A172 (cell line): ENCODE measurements at regions not wholly inside any gene's neighbourhood (a gene's known extent, or its start where the extent isn't known, plus 50 kb on each side); places are given as distances from the start of the nearest gene placed in this dataset.
"Not testable (repeated sequence)": the region's sequence is repeated elsewhere in the genome, so short reads cannot be mapped to it uniquely, and the experiment has no call there.

Experiments
- DNase-seq: peaks from one replicate; pipeline ENCODE4 v3.0.0-alpha.2; 2015; ENCODE audit warnings: low spot score

GRCh38 chr5:23977997-23978396, 470.6 kb downstream of the PRDM9 start:
- peak; percentile 13 for DNase-seq

GRCh38 chr5:23991406-23991805, 484.0 kb downstream of the PRDM9 start:
- no peak for DNase-seq

- DNase-seq: peak; percentile 14
These were observed 487.4 kb downstream of the PRDM9 start for GRCh38 chr5:23994581-23995370.

GRCh38 chr5:23996525-23996924, 489.1 kb downstream of the PRDM9 start:
- DNase-seq: no peak

GRCh38 chr5:24005384-24005783, 498.0 kb downstream of the PRDM9 start:
- peak; percentile 1 for DNase-seq

- DNase-seq: not testable (repeated sequence)
These were observed 510.3 kb downstream of the PRDM9 start for GRCh38 chr5:24017710-24018109.

- no peak for DNase-seq
These were observed 518.9 kb downstream of the PRDM9 start for GRCh38 chr5:24026288-24026687.

GRCh38 chr5:24042688-24043087, 535.3 kb downstream of the PRDM9 start:
- DNase-seq: no peak

- no peak for DNase-seq
These were observed 537.6 kb downstream of the PRDM9 start for GRCh38 chr5:24045046-24045445.

- no peak for DNase-seq
These were observed 546.3 kb downstream of the PRDM9 start for GRCh38 chr5:24053737-24054136.

- peak; percentile 29 for DNase-seq
These were observed 551.6 kb downstream of the PRDM9 start for GRCh38 chr5:24059006-24059405.

- DNase-seq: peak; percentile 21
These were observed 552.3 kb downstream of the PRDM9 start for GRCh38 chr5:24059716-24060115.

- no peak for DNase-seq
These were observed 558.4 kb downstream of the PRDM9 start for GRCh38 chr5:24065779-24066178.

- no peak for DNase-seq
These were observed 559.8 kb downstream of the PRDM9 start for GRCh38 chr5:24067208-24067607.

GRCh38 chr5:24068524-24068923, 561.1 kb downstream of the PRDM9 start:
- DNase-seq: no peak

GRCh38 chr5:24073107-24073506, 565.7 kb downstream of the PRDM9 start:
- no peak for DNase-seq

GRCh38 chr5:24080046-24080445, 564.7 kb downstream of the CDH10 start:
- no peak for DNase-seq

- DNase-seq: peak; percentile 52
These were observed 550.6 kb downstream of the CDH10 start for GRCh38 chr5:24094081-24094679.

GRCh38 chr5:24102010-24102409, 542.8 kb downstream of the CDH10 start:
- DNase-seq: no peak

- no peak for DNase-seq
These were observed 541.2 kb downstream of the CDH10 start for GRCh38 chr5:24103451-24104023.

GRCh38 chr5:24110004-24110615, 534.7 kb downstream of the CDH10 start:
- DNase-seq: peak; percentile 50

GRCh38 chr5:24112420-24112819, 532.4 kb downstream of the CDH10 start:
- DNase-seq: no peak

GRCh38 chr5:24118351-24118750, 526.4 kb downstream of the CDH10 start:
- DNase-seq: no peak
